Breast epithelium (tissue), 3 donors: ENCODE measurements at regions not wholly inside any gene's neighbourhood (a gene's known extent, or its start where the extent isn't known, plus 50 kb on each side); places are given as distances from the start of the nearest gene placed in this dataset.

ENCODE experiments used
- POLR2A ChIP-seq: fragments of 450-650 bp; IDR thresholded peaks from one replicate; pipeline ENCODE4 v1.6.1; 2016; ENCODE audit warnings: antibody characterized with exemption, mild to moderate bottlenecking, moderate library complexity
- POLR2AphosphoS5 ChIP-seq, 3 donors: sonication (generic); formaldehyde crosslinking; IDR thresholded peaks; one replicate each; pipeline ENCODE4 v1.6.1; 2017; ENCODE audit warnings: antibody characterized with exemption in 3 of 3
- TF ChIP-seq, protein P1 (sequence below), 3 donors: fragments of 450-650 bp; IDR thresholded peaks; one replicate each; pipeline ENCODE4 v1.5.1; 2016 to 2017; ENCODE audit warnings: antibody characterized with exemption in 3 of 3, mild to moderate bottlenecking in 3 of 3, moderate library complexity in 3 of 3

DNA sequence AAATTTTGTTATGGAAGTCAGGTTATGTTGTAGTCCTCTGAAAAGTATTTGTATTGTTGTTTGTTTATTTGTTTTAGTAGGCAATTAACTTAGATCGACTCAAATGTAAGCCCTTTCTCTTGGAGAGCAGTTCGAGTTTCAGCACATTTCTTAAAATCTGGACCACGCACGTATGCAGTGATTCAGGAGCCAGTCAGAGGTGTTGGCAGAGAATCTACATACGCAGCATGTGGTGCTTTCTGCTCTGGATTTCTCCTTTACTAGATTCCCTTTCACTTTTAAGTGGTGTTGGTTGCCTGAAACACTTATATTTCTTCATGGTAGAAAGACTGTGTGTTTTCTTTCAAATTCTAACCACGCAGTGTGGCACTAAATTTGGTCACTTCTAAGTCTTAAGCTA lies 773.9 kb upstream of the LRATD1 start:
- TF ChIP-seq POLR2A (no peak), POLR2AphosphoS5 (IDR thresholded peaks at IDR 0.05) (no peak)
- TF ChIP-seq, protein P1, sequence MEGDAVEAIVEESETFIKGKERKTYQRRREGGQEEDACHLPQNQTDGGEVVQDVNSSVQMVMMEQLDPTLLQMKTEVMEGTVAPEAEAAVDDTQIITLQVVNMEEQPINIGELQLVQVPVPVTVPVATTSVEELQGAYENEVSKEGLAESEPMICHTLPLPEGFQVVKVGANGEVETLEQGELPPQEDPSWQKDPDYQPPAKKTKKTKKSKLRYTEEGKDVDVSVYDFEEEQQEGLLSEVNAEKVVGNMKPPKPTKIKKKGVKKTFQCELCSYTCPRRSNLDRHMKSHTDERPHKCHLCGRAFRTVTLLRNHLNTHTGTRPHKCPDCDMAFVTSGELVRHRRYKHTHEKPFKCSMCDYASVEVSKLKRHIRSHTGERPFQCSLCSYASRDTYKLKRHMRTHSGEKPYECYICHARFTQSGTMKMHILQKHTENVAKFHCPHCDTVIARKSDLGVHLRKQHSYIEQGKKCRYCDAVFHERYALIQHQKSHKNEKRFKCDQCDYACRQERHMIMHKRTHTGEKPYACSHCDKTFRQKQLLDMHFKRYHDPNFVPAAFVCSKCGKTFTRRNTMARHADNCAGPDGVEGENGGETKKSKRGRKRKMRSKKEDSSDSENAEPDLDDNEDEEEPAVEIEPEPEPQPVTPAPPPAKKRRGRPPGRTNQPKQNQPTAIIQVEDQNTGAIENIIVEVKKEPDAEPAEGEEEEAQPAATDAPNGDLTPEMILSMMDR (IDR thresholded peaks at IDR 0.05), result no peak
